ENCODE measurements at regions not wholly inside any gene's neighbourhood (a gene's known extent, or its start where the extent isn't known, plus 50 kb on each side); places are given as distances from the start of the nearest gene placed in this dataset.
"Not testable (repeated sequence)": the region's sequence is repeated elsewhere in the genome, so short reads cannot be mapped to it uniquely, and the experiment has no call there.

GRCh38 chr6:93833326-93833725 is 414.0 kb upstream of the EPHA7 start:
- TF ChIP-seq CTCF (conservative IDR thresholded peaks at IDR 0.05); ZFX (IDR thresholded peaks at IDR 0.05): not testable (repeated sequence)
